ENCODE measurements at regions not wholly inside any gene's neighbourhood (a gene's known extent, or its start where the extent isn't known, plus 50 kb on each side); places are given as distances from the start of the nearest gene placed in this dataset.
"Not testable (repeated sequence)": the region's sequence is repeated elsewhere in the genome, so short reads cannot be mapped to it uniquely, and the experiment has no call there.

DNA sequence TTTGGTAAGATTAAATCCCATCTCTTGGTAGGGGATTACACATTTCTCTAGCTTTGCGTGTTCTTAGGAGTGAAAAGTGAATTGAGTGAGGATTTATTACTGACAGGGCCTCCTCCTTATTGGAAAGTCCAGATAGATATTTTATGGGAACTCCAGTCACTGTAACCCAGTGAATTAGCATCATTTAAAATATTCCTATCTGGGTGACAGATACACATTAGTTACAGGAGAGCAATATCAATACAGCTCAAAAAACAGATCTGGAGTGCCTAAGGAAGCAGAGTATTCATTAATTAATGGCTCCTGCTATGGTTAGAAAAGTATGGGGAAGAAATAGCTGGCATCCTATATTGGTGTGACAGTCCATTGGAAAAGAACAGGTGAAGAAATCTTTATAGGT lies 248.2 kb downstream of the SLITRK6 start:
- POLR2A ChIA-PET (ENCODE audit: low non-redundant PET): no interaction called here
- CTCF ChIA-PET: no interaction called here

GRCh38 chr13:85549819-85550218 lies 249.4 kb downstream of the SLITRK6 start:
- POLR2A ChIA-PET (ENCODE audit: low non-redundant PET): no interaction called here
- Histone ChIP-seq H3K4me1 (ENCODE audit: insufficient read depth, low read length, poor library complexity, severe bottlenecking) (no peaks in the 10 kb centered on the region), H3K4me3 (ENCODE audit: low read depth, low read length, poor library complexity, severe bottlenecking) (no peak overlapping the region), H3K27me3 (replicated peaks; ENCODE audit: insufficient read depth, low read depth, low read length, poor library complexity) (no peaks in the 10 kb centered on the region), H3K9me3 (ENCODE audit: low read depth, low read length, poor library complexity, severe bottlenecking) (peaks cover 3% of the 10 kb centered on the region), H3K27ac (ENCODE audit: low read depth, low read length, poor library complexity, severe bottlenecking) (no peak overlapping the region), H3K36me3 (ENCODE audit: insufficient read depth, low read length, poor library complexity, severe bottlenecking) (no peaks in the 10 kb centered on the region)
- no peak for DNase-seq (ENCODE audit: low spot score)
- intact Hi-C loops (cut with micrococcal nuclease; ENCODE audit: unreplicated experiment): no loop called here
- TF ChIP-seq EZH2 (IDR thresholded peaks at IDR 0.05; ENCODE audit: borderline replicate concordance, low read depth, low read length, poor library complexity, severe bottlenecking) (no peak), CTCF (conservative IDR thresholded peaks at IDR 0.05; ENCODE audit: low read depth, low read length) (no peak)
- BruUV-seq (replicated peaks): no TSS peak
- CTCF ChIA-PET: no interaction called here

More for the DNA sequence above, 248.2 kb downstream of the SLITRK6 start:
- intact Hi-C loops (cut with micrococcal nuclease; ENCODE audit: unreplicated experiment): no loop called here
- no peaks in the 10 kb centered on the region for H3K27me3 ChIP-seq (replicated peaks; ENCODE audit: insufficient read depth, low read depth, low read length, poor library complexity)
- H3K4me3 ChIP-seq (ENCODE audit: low read depth, low read length, poor library complexity, severe bottlenecking): no peak overlapping the region
- BruUV-seq (replicated peaks): no TSS peak
- H3K4me1 ChIP-seq (ENCODE audit: insufficient read depth, low read length, poor library complexity, severe bottlenecking): no peaks in the 10 kb centered on the region
- no peaks in the 10 kb centered on the region for H3K36me3 ChIP-seq (ENCODE audit: insufficient read depth, low read length, poor library complexity, severe bottlenecking)
- peaks cover 3% of the 10 kb centered on the region for H3K9me3 ChIP-seq (ENCODE audit: low read depth, low read length, poor library complexity, severe bottlenecking)
- TF ChIP-seq EZH2 (IDR thresholded peaks at IDR 0.05; ENCODE audit: borderline replicate concordance, low read depth, low read length, poor library complexity, severe bottlenecking) (no peak), CTCF (conservative IDR thresholded peaks at IDR 0.05; ENCODE audit: low read depth, low read length) (no peak)
- DNase-seq (ENCODE audit: low spot score): no peak
- H3K27ac ChIP-seq (ENCODE audit: low read depth, low read length, poor library complexity, severe bottlenecking): no peak overlapping the region

DNA sequence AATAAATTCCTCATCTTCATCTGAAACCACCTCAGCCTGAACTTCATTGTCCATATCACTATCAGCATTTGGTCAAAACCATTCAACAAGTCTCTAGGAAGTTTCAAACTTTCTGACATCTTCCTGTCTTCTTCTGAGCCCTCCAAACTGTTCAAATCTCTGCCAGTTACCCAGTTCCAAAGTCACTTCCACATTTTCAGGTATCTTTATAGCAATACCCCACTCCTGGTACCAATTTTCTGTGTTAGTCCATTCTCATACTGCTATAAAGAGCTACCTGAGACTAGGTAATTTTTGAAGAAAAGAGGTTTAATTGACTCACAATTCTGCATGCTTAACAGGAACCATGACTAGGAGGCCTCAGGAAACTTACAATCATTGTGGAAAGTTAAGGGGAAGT lies 250.4 kb downstream of the SLITRK6 start:
- BruUV-seq (replicated peaks); POLR2A ChIA-PET (ENCODE audit: low non-redundant PET): not testable (repeated sequence)

DNA sequence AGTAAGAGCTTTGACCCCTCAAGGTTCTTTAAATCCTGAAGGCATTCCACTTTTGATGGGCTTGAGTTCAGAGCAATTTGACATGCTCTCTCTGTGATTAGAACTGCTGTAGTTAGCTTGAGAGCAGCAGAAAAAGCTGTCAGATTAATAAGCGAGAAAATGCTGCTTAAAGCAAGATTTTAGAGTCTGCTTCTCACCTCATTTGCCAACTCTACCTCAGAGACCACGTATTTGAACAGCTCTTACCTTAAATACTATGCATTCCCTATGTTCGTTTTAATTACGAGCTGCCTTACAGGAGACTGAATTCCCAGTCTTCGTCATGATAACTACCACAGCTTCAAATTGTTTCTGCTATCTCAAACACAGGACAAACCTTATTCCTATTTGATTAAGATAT lies 253.4 kb downstream of the SLITRK6 start:
- Histone ChIP-seq H3K27ac (ENCODE audit: low read depth, low read length, poor library complexity, severe bottlenecking) (no peak overlapping the region), H3K9me3 (ENCODE audit: low read depth, low read length, poor library complexity, severe bottlenecking) (peaks cover 3% of the 10 kb centered on the region), H3K36me3 (ENCODE audit: insufficient read depth, low read length, poor library complexity, severe bottlenecking) (no peaks in the 10 kb centered on the region), H3K4me3 (ENCODE audit: low read depth, low read length, poor library complexity, severe bottlenecking) (no peak overlapping the region), H3K4me1 (ENCODE audit: insufficient read depth, low read length, poor library complexity, severe bottlenecking) (no peaks in the 10 kb centered on the region), H3K27me3 (replicated peaks; ENCODE audit: insufficient read depth, low read depth, low read length, poor library complexity) (no peaks in the 10 kb centered on the region)
- intact Hi-C loops (cut with micrococcal nuclease; ENCODE audit: unreplicated experiment): no loop called here
- no TSS peak for BruUV-seq (replicated peaks)
- no peak for TF ChIP-seq CTCF (conservative IDR thresholded peaks at IDR 0.05; ENCODE audit: low read depth, low read length)
- no peak for TF ChIP-seq EZH2 (IDR thresholded peaks at IDR 0.05; ENCODE audit: borderline replicate concordance, low read depth, low read length, poor library complexity, severe bottlenecking)
- ChIA-PET CTCF (no interaction called here), POLR2A (ENCODE audit: low non-redundant PET) (no interaction called here)
- no peak for DNase-seq (ENCODE audit: low spot score)

More for the DNA sequence above, 250.4 kb downstream of the SLITRK6 start:
- H3K27ac ChIP-seq (ENCODE audit: low read depth, low read length, poor library complexity, severe bottlenecking); H3K4me3 ChIP-seq (ENCODE audit: low read depth, low read length, poor library complexity, severe bottlenecking); H3K36me3 ChIP-seq (ENCODE audit: insufficient read depth, low read length, poor library complexity, severe bottlenecking); DNase-seq (ENCODE audit: low spot score); CTCF ChIA-PET; intact Hi-C loops (cut with micrococcal nuclease; ENCODE audit: unreplicated experiment); H3K9me3 ChIP-seq (ENCODE audit: low read depth, low read length, poor library complexity, severe bottlenecking); H3K4me1 ChIP-seq (ENCODE audit: insufficient read depth, low read length, poor library complexity, severe bottlenecking); H3K27me3 ChIP-seq (replicated peaks; ENCODE audit: insufficient read depth, low read depth, low read length, poor library complexity): not testable (repeated sequence)
